ENCODE measurements at regions not wholly inside any gene's neighbourhood (a gene's known extent, or its start where the extent isn't known, plus 50 kb on each side); places are given as distances from the start of the nearest gene placed in this dataset.

GRCh38 chr11:96655474-96655873, 265.7 kb downstream of the JRKL start:
- no peak for TF ChIP-seq POLR2A (IDR thresholded peaks at IDR 0.05; ENCODE audit: low read depth, low read length)
- DNase-seq (ENCODE audit: insufficient read length, low spot score) (no peak), FAIRE-seq (no peak)

- no peak for DNase-seq (ENCODE audit: insufficient read length, low spot score)
- FAIRE-seq, result no peak
- TF ChIP-seq POLR2A (IDR thresholded peaks at IDR 0.05; ENCODE audit: low read depth, low read length), result no peak
These were observed 268.6 kb downstream of the JRKL start for GRCh38 chr11:96658436-96658835.

- DNase-seq (ENCODE audit: insufficient read length, low spot score) (no peak), FAIRE-seq (no peak)
- TF ChIP-seq POLR2A (IDR thresholded peaks at IDR 0.05; ENCODE audit: low read depth, low read length), result no peak
These were observed 274.3 kb downstream of the JRKL start for GRCh38 chr11:96664110-96664509.

GRCh38 chr11:96680211-96681018, 290.6 kb downstream of the JRKL start:
- FAIRE-seq, result no peak
- DNase-seq (ENCODE audit: insufficient read length, low spot score), result no peak
- TF ChIP-seq POLR2A (IDR thresholded peaks at IDR 0.05; ENCODE audit: low read depth, low read length), result no peak

GRCh38 chr11:96681019-96681716, 291.4 kb downstream of the JRKL start:
- FAIRE-seq (no peak), DNase-seq (ENCODE audit: insufficient read length, low spot score) (no peak)
- no peak for TF ChIP-seq POLR2A (IDR thresholded peaks at IDR 0.05; ENCODE audit: low read depth, low read length)

- no peak for FAIRE-seq
- no peak for DNase-seq (ENCODE audit: insufficient read length, low spot score)
- TF ChIP-seq POLR2A (IDR thresholded peaks at IDR 0.05; ENCODE audit: low read depth, low read length), result no peak
These were observed 304.5 kb downstream of the JRKL start for GRCh38 chr11:96694338-96694737.

GRCh38 chr11:96696731-96697130, 306.9 kb downstream of the JRKL start:
- no peak for FAIRE-seq
- TF ChIP-seq POLR2A (IDR thresholded peaks at IDR 0.05; ENCODE audit: low read depth, low read length), result no peak
- DNase-seq (ENCODE audit: insufficient read length, low spot score), result no peak

GRCh38 chr11:96697466-96697865, 307.7 kb downstream of the JRKL start:
- no peak for TF ChIP-seq POLR2A (IDR thresholded peaks at IDR 0.05; ENCODE audit: low read depth, low read length)
- FAIRE-seq (no peak), DNase-seq (ENCODE audit: insufficient read length, low spot score) (no peak)

- no peak for DNase-seq (ENCODE audit: insufficient read length, low spot score)
- no peak for FAIRE-seq
- TF ChIP-seq POLR2A (IDR thresholded peaks at IDR 0.05; ENCODE audit: low read depth, low read length), result no peak
These were observed 315.0 kb downstream of the JRKL start for GRCh38 chr11:96704847-96705246.

GRCh38 chr11:96706761-96707160, 316.9 kb downstream of the JRKL start:
- no peak for TF ChIP-seq POLR2A (IDR thresholded peaks at IDR 0.05; ENCODE audit: low read depth, low read length)
- DNase-seq (ENCODE audit: insufficient read length, low spot score), result no peak
- FAIRE-seq, result no peak

GRCh38 chr11:96707273-96707672, 317.5 kb downstream of the JRKL start:
- DNase-seq (ENCODE audit: insufficient read length, low spot score) (no peak), FAIRE-seq (no peak)
- TF ChIP-seq POLR2A (IDR thresholded peaks at IDR 0.05; ENCODE audit: low read depth, low read length), result no peak

- FAIRE-seq (no peak), DNase-seq (ENCODE audit: insufficient read length, low spot score) (no peak)
- TF ChIP-seq POLR2A (IDR thresholded peaks at IDR 0.05; ENCODE audit: low read depth, low read length), result no peak
These were observed 318.5 kb downstream of the JRKL start for GRCh38 chr11:96708219-96708878.

GRCh38 chr11:96713301-96713700, 323.5 kb downstream of the JRKL start:
- no peak for DNase-seq (ENCODE audit: insufficient read length, low spot score)
- TF ChIP-seq POLR2A (IDR thresholded peaks at IDR 0.05; ENCODE audit: low read depth, low read length), result no peak
- FAIRE-seq, result no peak

GRCh38 chr11:96714689-96715088, 324.9 kb downstream of the JRKL start:
- FAIRE-seq (no peak), DNase-seq (ENCODE audit: insufficient read length, low spot score) (no peak)
- TF ChIP-seq POLR2A (IDR thresholded peaks at IDR 0.05; ENCODE audit: low read depth, low read length), result no peak
